SK-N-SH (cell line): ENCODE measurements at regions not wholly inside any gene's neighbourhood (a gene's known extent, or its start where the extent isn't known, plus 50 kb on each side); places are given as distances from the start of the nearest gene placed in this dataset.

Source experiments
- CTCF ChIA-PET: fragments of 300-600, 350-600 bp; formaldehyde crosslinking; extraction: SDS; loops from one replicate; lab custom pipeline; 2021; lab: Yijun Ruan, JAX
- POLR2A ChIA-PET: fragments of 350-600 bp; sonication (Branson Sonifier 250); formaldehyde crosslinking; extraction: SDS; loops from one replicate; lab custom pipeline; 2020; ENCODE audit warnings: antibody characterized with exemption, inconsistent platforms; lab: Yijun Ruan, JAX
- DNase-seq: peaks from one replicate; pipeline ENCODE4 v3.0.0; 2012
- H2AFZ ChIP-seq: fragments of 200-600 bp; sonication (generic); 2 replicates; pipeline ENCODE4 v1.8.1; 2016; ENCODE audit warnings: antibody characterized with exemption, mild to moderate bottlenecking, low read depth
- H3F3A ChIP-seq: fragments of 200-600 bp; sonication (generic); replicated peaks from 2 replicates; pipeline ENCODE3; 2016; ENCODE audit warnings: antibody characterized with exemption, mild to moderate bottlenecking; ENCODE audit not compliant: insufficient read depth
- H3K27ac ChIP-seq, 2 experiments: fragments of 200-500 bp in 1 of 2; fragments of 200-600 bp in 1 of 2; sonication (Bioruptor generic) in 1 of 2; sonication (generic), shearing (Covaris generic) in 1 of 2; 2 replicates each; pipeline versions ENCODE4 v1.5.1 to v1.6.1; 2014 to 2016; ENCODE audit warnings: low read depth in 2 of 2, inconsistent platforms in 1 of 2, low read length in 1 of 2, mild to moderate bottlenecking in 1 of 2, mixed read lengths in 1 of 2
- H3K27me3 ChIP-seq: fragments of 200-600 bp; sonication (generic), shearing (Covaris generic); 2 replicates; pipeline ENCODE4 v1.6.1; 2016; ENCODE audit warnings: mixed run types; ENCODE audit not compliant: insufficient read depth
- H3K36me3 ChIP-seq, 2 experiments: fragments of 200-500 bp in 1 of 2; fragments of 200-600 bp in 1 of 2; sonication (Bioruptor generic) in 1 of 2; sonication (generic) in 1 of 2; replicated peaks in 1 of 2; 2 replicates each; pipeline versions ENCODE3 to v1.5.1; 2014 to 2016; ENCODE audit warnings: low read length in 1 of 2, mild to moderate bottlenecking in 1 of 2; ENCODE audit not compliant: insufficient read depth in 2 of 2, control insufficient read depth in 1 of 2
- H3K4me1 ChIP-seq, 2 experiments: fragments of 200-500 bp in 1 of 2; fragments of 200-600 bp in 1 of 2; sonication (Bioruptor generic) in 1 of 2; sonication (generic), shearing (Covaris generic) in 1 of 2; 2 replicates each; pipeline versions ENCODE4 v1.5.1 to v1.6.1; 2014 to 2016; ENCODE audit warnings: low read depth in 1 of 2, low read length in 1 of 2, mixed run types in 1 of 2; ENCODE audit not compliant: insufficient read depth in 2 of 2, control insufficient read depth in 1 of 2
- H3K4me2 ChIP-seq: fragments of 200-600 bp; sonication (generic), shearing (Covaris generic); 2 replicates; pipeline ENCODE4 v1.6.1; 2017; ENCODE audit warnings: mixed run types
- H3K4me3 ChIP-seq, 2 experiments: fragments of 200-500 bp in 1 of 2; fragments of 200-600 bp in 1 of 2; sonication (Bioruptor generic) in 1 of 2; sonication (generic), shearing (Covaris generic) in 1 of 2; 2 replicates each; pipeline versions ENCODE4 v1.5.1 to v1.8.1; 2014 to 2016; ENCODE audit warnings: low read depth in 2 of 2, inconsistent platforms in 1 of 2, low read length in 1 of 2, mild to moderate bottlenecking in 1 of 2, mixed read lengths in 1 of 2, moderate library complexity in 1 of 2
- H3K79me2 ChIP-seq: fragments of 200-600 bp; sonication (generic); 2 replicates; pipeline ENCODE4 v1.8.1; 2017; ENCODE audit warnings: mild to moderate bottlenecking; ENCODE audit not compliant: insufficient read depth
- H3K9ac ChIP-seq: fragments of 200-600 bp; sonication (generic); 2 replicates; pipeline ENCODE4 v1.6.1; 2017; ENCODE audit warnings: mixed run types
- H3K9me2 ChIP-seq: fragments of 200-600 bp; sonication (generic); 2 replicates; pipeline ENCODE4 v1.6.1; 2017; ENCODE audit warnings: mixed run types
- H3K9me3 ChIP-seq: fragments of 200-600 bp; sonication (generic); 2 replicates; pipeline ENCODE4 v1.6.1; 2017; ENCODE audit warnings: mixed run types, mild to moderate bottlenecking, moderate library complexity
- H4K20me1 ChIP-seq: fragments of 200-600 bp; sonication (generic); 2 replicates; pipeline ENCODE4 v1.6.1; 2017; ENCODE audit warnings: mild to moderate bottlenecking, mixed run types; ENCODE audit not compliant: insufficient read depth
- EP300 ChIP-seq, 2 experiments: IDR thresholded peaks; 2 replicates each; pipeline versions ENCODE4 v1.4.0 to v1.6.1; 2012; ENCODE audit warnings: borderline replicate concordance in 1 of 2, low read depth in 1 of 2, low read length in 1 of 2
- FOSL2 ChIP-seq: IDR thresholded peaks from 2 replicates; pipeline ENCODE4 v1.4.0; 2012; ENCODE audit warnings: low read depth, mild to moderate bottlenecking, moderate library complexity, borderline replicate concordance
- FOXJ3 ChIP-seq: sonication (generic); formaldehyde crosslinking; IDR thresholded peaks from 2 replicates; pipeline ENCODE4 v1.5.1; 2020; ENCODE audit warnings: mild to moderate bottlenecking, missing genetic modification reagents
- IRF3 ChIP-seq: fragments of 150-350 bp; IDR thresholded peaks from 2 replicates; pipeline ENCODE4 v1.6.1; 2016; ENCODE audit warnings: mild to moderate bottlenecking, low read depth, low read length
- MEF2A ChIP-seq: IDR thresholded peaks from 2 replicates; pipeline ENCODE4 v1.4.0; 2012; ENCODE audit warnings: low read depth, borderline replicate concordance
- NFIC ChIP-seq: IDR thresholded peaks from 2 replicates; pipeline ENCODE4 v1.4.0; 2012; ENCODE audit warnings: borderline replicate concordance
- POLR2AphosphoS5 ChIP-seq: IDR thresholded peaks from 2 replicates; pipeline ENCODE4 v1.6.1; 2012; ENCODE audit warnings: low read depth, low read length
- RAD21 ChIP-seq: IDR thresholded peaks from 2 replicates; pipeline ENCODE4 v1.6.1; 2012; ENCODE audit warnings: mild to moderate bottlenecking, low read length
- RCOR1 ChIP-seq: fragments of 150-350 bp; IDR thresholded peaks from 2 replicates; pipeline ENCODE4 v1.6.1; 2017; ENCODE audit warnings: antibody characterized with exemption, low read length
- RFX5 ChIP-seq: IDR thresholded peaks from 2 replicates; pipeline ENCODE4 v1.6.1; 2012; ENCODE audit warnings: mild to moderate bottlenecking, improper control_type of control experiment, low read length
- RXRA ChIP-seq: IDR thresholded peaks from 2 replicates; pipeline ENCODE4 v1.4.0; 2012; ENCODE audit warnings: low read depth, mild to moderate bottlenecking, borderline replicate concordance
- SIN3A ChIP-seq: IDR thresholded peaks from 2 replicates; pipeline ENCODE4 v1.6.1; 2012; ENCODE audit warnings: low read depth, mild to moderate bottlenecking, low read length, moderate library complexity, borderline replicate concordance
- USF2 ChIP-seq: fragments of 150-350 bp; IDR thresholded peaks from 2 replicates; pipeline ENCODE4 v1.6.1; 2017; ENCODE audit warnings: antibody characterized with exemption, low read length, low read depth, borderline replicate concordance
- ZBTB33 ChIP-seq: IDR thresholded peaks from 2 replicates; pipeline ENCODE4 v1.4.0; 2012; ENCODE audit warnings: low read depth, borderline replicate concordance
- WGBS: methylation state at CpG from one replicate; pipeline ENCODE4 v1.1.6; 2017; ENCODE audit warnings: low lambda C conversion rate; 5-methylcytosine and 5-hydroxymethylcytosine counted together

GRCh38 chr6:147947521-147947920, 395.1 kb upstream of the SASH1 start (continued):
- no peak for TF ChIP-seq ZBTB33
- no peak for TF ChIP-seq POLR2AphosphoS5
- no peak for TF ChIP-seq NFIC
- TF ChIP-seq, all 33 proteins: peak for 0

- Histone ChIP-seq H3K9me2 (no peaks in the 10 kb centered on the region), H3K4me2 (no peak overlapping the region), H3K27ac (no peak overlapping the region), H4K20me1 (no peaks in the 10 kb centered on the region), H3K27me3 (no peaks in the 10 kb centered on the region), H3K36me3 (no peaks in the 10 kb centered on the region), H2AFZ (no peak overlapping the region; the same call in 1 of the 2 replicates), H3K9ac (no peak overlapping the region), H3K4me3 (no peak overlapping the region), H3K79me2 (no peaks in the 10 kb centered on the region), H3K9me3 (no peaks in the 10 kb centered on the region), H3F3A (no peaks in the 10 kb centered on the region), H3K4me1 (no peaks in the 10 kb centered on the region)
- ChIA-PET POLR2A (no interaction called here), CTCF (no interaction called here)
- no peak for DNase-seq
- no peak for TF ChIP-seq RAD21
- TF ChIP-seq IRF3 = no peak
- TF ChIP-seq FOXJ3 (CRISPR knock-in tag) = no peak
- TF ChIP-seq USF2 = no peak
- TF ChIP-seq RXRA = no peak
- no peak for TF ChIP-seq RFX5
- no peak for TF ChIP-seq ZBTB33
- no peak for TF ChIP-seq MEF2A
- TF ChIP-seq SIN3A = no peak
- no peak for TF ChIP-seq RCOR1
- TF ChIP-seq FOSL2 = no peak
- no peak for TF ChIP-seq EP300 (IDR thresholded peaks at IDR 0.05; ENCODE audit: borderline replicate concordance in 1 of 2, low read depth in 1 of 2, low read length in 1 of 2)
- 21% methylated on average over 4 of the region's 6 CpGs for WGBS
Observed at GRCh38 chr6:147949981-147950622, 392.5 kb upstream of the SASH1 start.
